Heart left ventricle (tissue), 13 donors: ENCODE measurements at regions not wholly inside any gene's neighbourhood (a gene's known extent, or its start where the extent isn't known, plus 50 kb on each side); places are given as distances from the start of the nearest gene placed in this dataset.

Experiments
- POLR2A ChIP-seq, 2 donors: fragments of 450-650 bp; IDR thresholded peaks; one replicate each; pipeline ENCODE4 v1.6.1; 2017; ENCODE audit warnings: antibody characterized with exemption in 2 of 2, mild to moderate bottlenecking in 2 of 2, moderate library complexity in 2 of 2
- TF ChIP-seq, protein P1 (sequence below), 12 donors: fragments of 200-600 bp; sonication (generic) in 4 of 12; IDR thresholded peaks; one replicate each; pipeline versions ENCODE4 v1.5.0 to v1.8.0; 2018 to 2022; ENCODE audit warnings: antibody characterized with exemption in 12 of 12, mild to moderate bottlenecking in 5 of 12
- donor health status: ischemic (EF 13 %, LVEDD 7.1; RV severe dilation, severe dysfunction).
- donor health status: DM: no; HTN: yes; CAD: no.
- donor health status: DM: no; HTN: no; CAD: no.
- donor health status: ischemic (EF 25% LVEDD 6.9; RV normal size, moderate dysfunction).
- donor health status: ischemic (EF 25% LVEDD 5.7; RV mildly dilated, moderate dysfunction).
- donor health status: ischemic (EF 35%, LVEDD 5.7; RV mildly dilated, moderate dysfunction).
- donor health status: nonischemic (EF 11% LVEDD 7.7; RV severe dilation, severe dysfunction).
- donor health status: DM: yes; HTN: yes; CAD: no.
- donor health status: PGD.
- donor health status: ischemic (EF 29% LVEDD 5.4; RV normal size, mild dysfunction).
- donor health status: nonischemic (EF 23%, LVEDD 6.1; RV moderate dilation, normal function).

- TF ChIP-seq POLR2A (IDR thresholded peaks at IDR 0.05): no peak
- TF ChIP-seq, protein P1, sequence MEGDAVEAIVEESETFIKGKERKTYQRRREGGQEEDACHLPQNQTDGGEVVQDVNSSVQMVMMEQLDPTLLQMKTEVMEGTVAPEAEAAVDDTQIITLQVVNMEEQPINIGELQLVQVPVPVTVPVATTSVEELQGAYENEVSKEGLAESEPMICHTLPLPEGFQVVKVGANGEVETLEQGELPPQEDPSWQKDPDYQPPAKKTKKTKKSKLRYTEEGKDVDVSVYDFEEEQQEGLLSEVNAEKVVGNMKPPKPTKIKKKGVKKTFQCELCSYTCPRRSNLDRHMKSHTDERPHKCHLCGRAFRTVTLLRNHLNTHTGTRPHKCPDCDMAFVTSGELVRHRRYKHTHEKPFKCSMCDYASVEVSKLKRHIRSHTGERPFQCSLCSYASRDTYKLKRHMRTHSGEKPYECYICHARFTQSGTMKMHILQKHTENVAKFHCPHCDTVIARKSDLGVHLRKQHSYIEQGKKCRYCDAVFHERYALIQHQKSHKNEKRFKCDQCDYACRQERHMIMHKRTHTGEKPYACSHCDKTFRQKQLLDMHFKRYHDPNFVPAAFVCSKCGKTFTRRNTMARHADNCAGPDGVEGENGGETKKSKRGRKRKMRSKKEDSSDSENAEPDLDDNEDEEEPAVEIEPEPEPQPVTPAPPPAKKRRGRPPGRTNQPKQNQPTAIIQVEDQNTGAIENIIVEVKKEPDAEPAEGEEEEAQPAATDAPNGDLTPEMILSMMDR (IDR thresholded peaks at IDR 0.05): no peak
These were observed 246.6 kb upstream of the APCDD1 start for GRCh38 chr18:10207682-10208345.
